Esophagus muscularis mucosa (tissue), 4 donors: ENCODE measurements at regions not wholly inside any gene's neighbourhood (a gene's known extent, or its start where the extent isn't known, plus 50 kb on each side); places are given as distances from the start of the nearest gene placed in this dataset.
A peak's percentile ranks its signal among the peaks of the same experiment; 100 is the strongest.

ENCODE experiments used
- DNase-seq: peaks from one replicate; pipeline ENCODE4 v3.0.0-alpha.2; 2017; ENCODE audit errors: extremely low spot score
- H3K27ac ChIP-seq, 4 donors: fragments of 200-600 bp; sonication (generic); replicated peaks in 1 of 4; 1 replicate in 3 of 4; 2 replicates in 1 of 4; pipeline ENCODE4 v1.5.1; 2016 to 2019; ENCODE audit warnings: mild to moderate bottlenecking in 1 of 4
- H3K27me3 ChIP-seq, 4 donors: fragments of 200-600 bp; sonication (generic); one replicate each; pipeline versions ENCODE4 v1.5.1 to v1.6.0; 2016 to 2019
- H3K36me3 ChIP-seq, 4 donors: fragments of 200-600 bp; sonication (generic); one replicate each; pipeline ENCODE4 v1.5.1; 2016 to 2019
- H3K4me1 ChIP-seq, 4 donors: fragments of 200-600 bp; sonication (generic); one replicate each; pipeline ENCODE4 v1.5.1; 2016 to 2019
- H3K4me3 ChIP-seq, 4 donors: fragments of 200-600 bp; sonication (generic); 1 replicate in 2 of 4; 2 replicates in 2 of 4; pipeline ENCODE4 v1.5.1; 2016 to 2019; ENCODE audit warnings: mild to moderate bottlenecking in 4 of 4, moderate library complexity in 1 of 4
- H3K9me3 ChIP-seq, 4 donors: fragments of 200-600 bp; sonication (generic); 1 replicate in 3 of 4; 2 replicates in 1 of 4; pipeline ENCODE4 v1.5.1; 2016 to 2019
- EP300 ChIP-seq: sonication (generic); formaldehyde crosslinking; IDR thresholded peaks from one replicate; pipeline ENCODE4 v1.6.1; 2017; ENCODE audit warnings: antibody characterized with exemption
- POLR2A ChIP-seq: fragments of 450-650 bp; IDR thresholded peaks from one replicate; pipeline ENCODE4 v1.6.1; 2017; ENCODE audit warnings: antibody characterized with exemption, moderate library complexity, mild to moderate bottlenecking, low read depth
- POLR2AphosphoS5 ChIP-seq, 2 donors: sonication (generic); formaldehyde crosslinking; IDR thresholded peaks; one replicate each; pipeline ENCODE4 v1.6.1; 2017; ENCODE audit warnings: antibody characterized with exemption in 2 of 2
- WGBS: methylation state at CpG from one replicate; pipeline ENCODE4 v1.1.5; 2018; 5-methylcytosine and 5-hydroxymethylcytosine counted together
- intact Hi-C: fragments of 100-400 bp; cut with DNase I; formaldehyde crosslinking; loops from one replicate; pipeline ENCODE4 v1.15.1; 2023
- TF ChIP-seq, protein P1 (sequence below), 3 experiments: fragments of 200-600 bp in 2 of 3; fragments of 450-650 bp in 1 of 3; sonication (generic) in 2 of 3; IDR thresholded peaks; one replicate each; pipeline ENCODE4 v1.5.1; 2017 to 2019; ENCODE audit warnings: antibody characterized with exemption in 3 of 3, mild to moderate bottlenecking in 2 of 3, moderate library complexity in 1 of 3

DNA sequence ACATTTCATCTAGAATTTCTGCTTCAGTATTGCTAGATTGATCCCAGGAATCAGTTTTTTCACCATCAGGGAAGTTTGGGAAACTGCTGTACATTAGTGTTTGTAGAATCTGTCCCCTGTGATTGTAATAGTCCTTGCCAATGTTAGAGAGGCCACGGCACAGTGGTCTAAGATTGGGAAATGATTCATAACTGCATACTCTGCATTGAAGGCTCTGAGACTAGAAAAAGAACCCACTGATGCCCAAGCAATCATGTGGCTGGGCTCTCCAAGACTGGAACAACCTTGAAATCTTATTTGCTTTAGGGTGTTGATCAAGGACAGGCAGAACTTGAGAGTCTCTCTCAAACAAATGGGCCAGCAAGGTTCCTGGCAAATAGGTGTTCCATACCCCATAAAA lies 245.6 kb upstream of the LRTM1 start:
- TF ChIP-seq POLR2A = no peak
- TF ChIP-seq EP300 = no peak
- TF ChIP-seq, protein P1, sequence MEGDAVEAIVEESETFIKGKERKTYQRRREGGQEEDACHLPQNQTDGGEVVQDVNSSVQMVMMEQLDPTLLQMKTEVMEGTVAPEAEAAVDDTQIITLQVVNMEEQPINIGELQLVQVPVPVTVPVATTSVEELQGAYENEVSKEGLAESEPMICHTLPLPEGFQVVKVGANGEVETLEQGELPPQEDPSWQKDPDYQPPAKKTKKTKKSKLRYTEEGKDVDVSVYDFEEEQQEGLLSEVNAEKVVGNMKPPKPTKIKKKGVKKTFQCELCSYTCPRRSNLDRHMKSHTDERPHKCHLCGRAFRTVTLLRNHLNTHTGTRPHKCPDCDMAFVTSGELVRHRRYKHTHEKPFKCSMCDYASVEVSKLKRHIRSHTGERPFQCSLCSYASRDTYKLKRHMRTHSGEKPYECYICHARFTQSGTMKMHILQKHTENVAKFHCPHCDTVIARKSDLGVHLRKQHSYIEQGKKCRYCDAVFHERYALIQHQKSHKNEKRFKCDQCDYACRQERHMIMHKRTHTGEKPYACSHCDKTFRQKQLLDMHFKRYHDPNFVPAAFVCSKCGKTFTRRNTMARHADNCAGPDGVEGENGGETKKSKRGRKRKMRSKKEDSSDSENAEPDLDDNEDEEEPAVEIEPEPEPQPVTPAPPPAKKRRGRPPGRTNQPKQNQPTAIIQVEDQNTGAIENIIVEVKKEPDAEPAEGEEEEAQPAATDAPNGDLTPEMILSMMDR (IDR thresholded peaks at IDR 0.05) = no peak
- no peak for TF ChIP-seq POLR2AphosphoS5 (IDR thresholded peaks at IDR 0.05)
- intact Hi-C loops = no loop called here
- Histone ChIP-seq H3K27ac (no peak overlapping the region), H3K36me3 (no peaks in the 10 kb centered on the region), H3K27me3 (no peaks in the 10 kb centered on the region), H3K4me3 (no peak overlapping the region), H3K9me3 (peaks cover 0 to 10% (median 0%) of the 10 kb centered on the region in 4 donors), H3K4me1 (peaks cover 0 to 18% (median 6%) of the 10 kb centered on the region in 4 donors)
- DNase-seq = no peak
- WGBS = 79% methylated on average over 1 of the region's 1 CpG

DNA sequence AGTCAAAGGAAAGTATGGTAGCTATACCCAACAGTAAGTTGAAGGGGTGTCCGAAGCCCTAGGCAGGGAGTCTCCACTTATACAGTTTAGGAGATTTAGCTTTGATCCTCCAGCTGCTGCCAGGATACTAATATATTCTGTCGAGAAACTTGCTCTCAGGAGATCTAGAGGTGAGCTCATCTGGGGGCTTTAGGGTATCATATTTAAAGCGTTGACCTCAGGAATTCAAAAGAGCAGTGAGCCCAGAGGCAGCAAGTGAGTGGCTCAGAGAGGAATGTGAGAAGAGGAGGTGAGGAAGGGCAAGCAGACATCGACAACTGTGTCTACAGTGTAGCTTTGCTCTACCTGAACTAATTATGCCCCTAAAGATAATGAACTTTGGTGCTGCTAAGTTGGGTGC lies 245.1 kb upstream of the LRTM1 start:
- no peak for DNase-seq
- Histone ChIP-seq H3K27me3 (no peaks in the 10 kb centered on the region), H3K4me3 (no peak overlapping the region), H3K36me3 (no peaks in the 10 kb centered on the region), H3K4me1 (peaks cover 0 to 22% (median 8%) of the 10 kb centered on the region in 4 donors), H3K27ac (no peak overlapping the region), H3K9me3 (peaks cover 0 to 10% (median 0%) of the 10 kb centered on the region in 4 donors)
- intact Hi-C loops = no loop called here
- WGBS = 79% methylated on average over 4 of the region's 4 CpGs
- TF ChIP-seq EP300 = no peak
- TF ChIP-seq POLR2AphosphoS5 (IDR thresholded peaks at IDR 0.05) = no peak
- TF ChIP-seq, protein P1 (IDR thresholded peaks at IDR 0.05) = no peak
- no peak for TF ChIP-seq POLR2A

DNA sequence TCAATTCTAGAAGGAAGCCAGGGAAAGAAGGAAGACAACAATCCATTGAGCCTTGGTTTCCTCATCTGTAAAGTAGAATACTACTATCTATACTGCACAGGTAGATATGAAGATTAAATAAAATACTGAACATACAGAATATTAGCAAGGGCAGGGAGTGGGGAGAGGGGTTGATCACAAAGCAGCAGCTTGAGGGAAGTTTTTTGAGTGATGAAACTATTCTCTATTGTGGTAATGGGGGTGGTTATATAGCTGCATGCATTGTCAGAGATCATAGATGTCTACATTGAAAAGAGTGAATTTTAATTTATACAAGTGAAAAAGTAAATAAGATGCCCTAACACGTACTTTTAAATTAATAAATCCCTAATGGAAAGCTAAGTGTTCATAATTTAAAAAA lies 242.6 kb upstream of the LRTM1 start:
- Histone ChIP-seq H3K27me3 (no peaks in the 10 kb centered on the region), H3K36me3 (no peaks in the 10 kb centered on the region), H3K27ac (peak overlapping the region; percentile 0 to 46 (median 43)), H3K4me1 (peaks cover 0 to 33% (median 20%) of the 10 kb centered on the region in 4 donors), H3K4me3 (no peak overlapping the region), H3K9me3 (peaks cover 0 to 10% (median 0%) of the 10 kb centered on the region in 4 donors)
- intact Hi-C loops = no loop called here
- WGBS = 44% methylated on average over 1 of the region's 1 CpG
- peak; percentile 2 for DNase-seq
- no peak for TF ChIP-seq EP300
- no peak for TF ChIP-seq POLR2AphosphoS5 (IDR thresholded peaks at IDR 0.05)
- TF ChIP-seq, protein P1 (IDR thresholded peaks at IDR 0.05) = no peak
- no peak for TF ChIP-seq POLR2A

DNA sequence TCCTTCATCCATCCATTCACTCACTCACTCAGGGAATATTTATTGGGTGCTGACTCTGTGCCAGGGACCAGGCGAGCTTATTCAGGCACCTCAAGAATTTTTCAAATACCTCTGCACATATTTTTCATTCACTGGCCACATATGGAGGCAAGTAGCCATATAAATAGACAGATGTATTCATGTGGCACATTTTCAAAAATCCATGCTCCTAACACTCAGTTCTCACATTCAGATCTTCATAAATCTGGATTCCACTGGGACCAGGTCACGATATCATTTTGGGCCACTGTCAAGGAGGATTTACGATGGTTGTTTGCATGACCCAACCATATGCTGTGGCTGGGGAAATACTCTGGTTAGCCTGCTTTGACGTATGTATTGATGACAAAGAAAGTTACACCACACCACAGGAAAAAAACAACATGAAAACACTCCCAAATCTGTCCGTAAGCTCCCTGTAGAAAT lies 241.8 kb upstream of the LRTM1 start:
- Histone ChIP-seq H3K36me3 (no peaks in the 10 kb centered on the region), H3K27ac (peak overlapping the region; percentile 0 to 46 (median 43)), H3K9me3 (peaks cover 0 to 10% (median 0%) of the 10 kb centered on the region in 4 donors), H3K4me1 (peaks cover 0 to 33% (median 20%) of the 10 kb centered on the region in 4 donors), H3K4me3 (no peak overlapping the region), H3K27me3 (no peaks in the 10 kb centered on the region)
- DNase-seq = peak; percentile 29
- 53% methylated on average over 5 of the region's 5 CpGs for WGBS
- TF ChIP-seq EP300 (no peak), POLR2AphosphoS5 (IDR thresholded peaks at IDR 0.05) (peak in 1 of 2 donors; percentile 32)
- intact Hi-C loops = loop anchor here (5.0 kb wide), 1 partner anchor 217 kb away; no protein-coding TSS in a partner anchor

DNA sequence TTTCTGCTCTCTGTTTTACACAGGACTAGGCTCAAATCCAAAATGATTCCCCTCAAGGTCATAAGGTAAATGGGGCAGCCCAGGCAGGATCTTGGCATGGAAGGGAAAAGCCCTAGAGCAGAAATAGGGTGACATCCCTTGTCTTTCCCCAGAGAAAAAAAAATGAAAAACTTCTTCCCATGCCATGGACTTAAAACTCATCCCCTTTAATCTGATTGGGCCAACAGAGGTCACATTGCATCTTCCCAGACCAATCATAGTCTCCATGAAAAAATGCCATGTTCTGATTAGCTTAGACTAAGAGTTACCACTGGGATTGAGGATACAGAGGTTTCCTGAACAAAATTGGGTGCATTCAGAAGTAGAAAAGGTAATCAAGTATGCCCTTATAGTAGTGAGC lies 241.3 kb upstream of the LRTM1 start:
- H3K4me1 ChIP-seq = peaks cover 0 to 33% (median 20%) of the 10 kb centered on the region in 4 donors
- DNase-seq = peak; percentile 42
- TF ChIP-seq, protein P1 (IDR thresholded peaks at IDR 0.05) = no peak
- TF ChIP-seq POLR2AphosphoS5 (IDR thresholded peaks at IDR 0.05) (no peak), EP300 (no peak), POLR2A (no peak)
- H3K27ac ChIP-seq = no peak overlapping the region
- H3K36me3 ChIP-seq = no peaks in the 10 kb centered on the region
- no peak overlapping the region for H3K4me3 ChIP-seq
- H3K27me3 ChIP-seq = no peaks in the 10 kb centered on the region
- intact Hi-C loops = loop anchor here (5.0 kb wide), 1 partner anchor 217 kb away; no protein-coding TSS in a partner anchor
- H3K9me3 ChIP-seq = peaks cover 0 to 10% (median 0%) of the 10 kb centered on the region in 4 donors
